H7 (cell line): ENCODE measurements at regions not wholly inside any gene's neighbourhood (a gene's known extent, or its start where the extent isn't known, plus 50 kb on each side); places are given as distances from the start of the nearest gene placed in this dataset.

Source experiments
- DNase-seq: peaks from one replicate; pipeline ENCODE4 v3.0.0; 2012
- H3K27me3 ChIP-seq: 2 replicates; pipeline ENCODE4 v1.6.0; 2011; ENCODE audit warnings: mild to moderate bottlenecking, low read length; ENCODE audit not compliant: control insufficient read depth, insufficient read depth
- H3K36me3 ChIP-seq: replicated peaks from 2 replicates; pipeline ENCODE4 v1.5.1; 2011; ENCODE audit warnings: low read length; ENCODE audit not compliant: control insufficient read depth, insufficient read depth
- H3K4me3 ChIP-seq: 2 replicates; pipeline ENCODE4 v1.5.1; 2011; ENCODE audit warnings: low read depth, mild to moderate bottlenecking, control low read depth, low read length, moderate library complexity; ENCODE audit not compliant: insufficient read depth

DNA sequence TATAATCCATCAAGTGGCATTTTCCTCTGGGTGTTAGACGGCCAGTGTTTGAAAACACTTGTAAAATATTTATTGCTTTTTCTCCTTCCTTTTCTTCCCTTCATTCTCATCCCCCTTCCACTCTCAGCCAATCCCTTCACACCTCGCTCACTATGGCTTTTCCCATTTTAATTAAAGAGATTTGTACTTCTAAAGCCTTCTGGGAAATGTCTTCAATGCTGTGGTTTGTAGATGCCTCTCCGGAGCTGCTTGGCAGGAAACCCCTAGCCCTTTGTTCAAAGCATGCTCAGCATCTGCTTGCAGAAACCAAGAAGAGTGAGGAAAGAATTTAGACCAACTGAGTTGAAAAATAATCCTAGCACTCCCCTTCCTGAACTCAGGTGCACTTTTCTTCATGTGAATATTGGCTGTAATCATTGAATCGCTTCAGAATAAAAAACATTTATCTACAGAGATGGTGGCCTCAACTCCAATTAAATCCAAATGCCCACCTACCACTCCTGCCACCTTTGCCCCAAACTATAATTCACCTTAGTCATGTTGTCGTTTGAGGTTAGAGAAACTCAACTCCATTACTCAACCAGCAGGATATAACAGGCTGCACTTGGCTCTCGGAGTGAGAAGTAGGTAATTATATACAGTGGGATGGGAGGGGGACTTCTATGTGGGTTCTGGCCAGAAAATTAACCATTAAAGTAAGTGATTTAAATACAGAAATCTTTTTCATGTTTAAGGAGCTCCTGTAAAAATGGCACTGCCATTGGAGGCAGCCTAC lies 659.4 kb upstream of the CAMK1G start:
- no peak for DNase-seq
- Histone ChIP-seq H3K36me3 (no peaks in the 10 kb centered on the region), H3K27me3 (no peaks in the 10 kb centered on the region), H3K4me3 (no peak overlapping the region)

DNA sequence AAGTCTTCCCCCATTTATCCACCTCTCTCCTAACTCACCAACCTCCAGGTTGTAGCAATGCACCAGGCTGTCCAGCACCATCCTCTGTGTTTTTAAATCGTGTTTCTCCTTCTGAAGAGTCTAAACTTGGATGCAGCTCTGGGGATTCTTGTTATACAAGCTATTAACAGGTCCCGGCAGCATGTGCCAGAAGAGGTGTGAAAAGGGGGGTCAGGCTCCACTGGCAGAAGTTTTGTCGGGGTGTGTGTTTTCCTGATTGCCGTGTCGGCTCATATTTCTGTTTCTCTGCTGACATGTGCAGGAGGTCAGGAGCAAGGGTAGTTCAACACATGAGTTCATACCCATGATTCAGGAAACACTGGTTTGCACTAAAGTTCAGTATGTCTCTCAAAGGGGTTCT lies 658.6 kb upstream of the CAMK1G start:
- no peak for DNase-seq
- no peak overlapping the region for H3K4me3 ChIP-seq
- H3K36me3 ChIP-seq: no peaks in the 10 kb centered on the region
- H3K27me3 ChIP-seq: no peaks in the 10 kb centered on the region

DNA sequence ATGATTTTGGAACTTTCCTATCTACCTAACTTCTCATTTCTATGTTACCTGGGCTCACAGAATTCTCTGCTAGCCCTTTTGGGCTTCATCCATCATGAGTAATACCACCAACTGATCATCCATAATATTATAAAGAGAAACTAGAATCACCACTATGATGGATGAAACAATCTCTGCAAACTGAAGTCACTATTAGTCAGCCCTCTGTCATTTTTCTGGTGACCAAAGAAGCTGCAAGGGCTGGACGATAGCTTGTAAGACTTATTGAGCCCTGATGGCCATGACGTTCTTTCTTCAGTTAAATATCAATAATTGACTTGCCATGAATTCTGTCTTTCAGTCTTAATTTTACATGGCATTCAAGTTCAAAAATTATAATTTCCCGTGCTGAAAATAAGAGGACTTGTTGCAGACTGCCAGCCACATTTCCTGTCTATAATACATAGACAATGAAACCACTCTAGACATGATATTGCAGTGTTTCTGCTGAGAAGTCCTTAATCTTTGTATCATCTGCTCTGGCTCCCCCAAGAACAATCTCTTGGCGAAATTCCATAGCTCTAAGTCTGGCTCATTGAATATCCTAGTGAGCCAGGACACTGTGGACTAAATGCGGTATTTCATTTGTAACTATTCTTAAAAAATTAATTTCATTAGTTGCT lies 655.0 kb upstream of the CAMK1G start:
- no peak overlapping the region for H3K4me3 ChIP-seq

DNA sequence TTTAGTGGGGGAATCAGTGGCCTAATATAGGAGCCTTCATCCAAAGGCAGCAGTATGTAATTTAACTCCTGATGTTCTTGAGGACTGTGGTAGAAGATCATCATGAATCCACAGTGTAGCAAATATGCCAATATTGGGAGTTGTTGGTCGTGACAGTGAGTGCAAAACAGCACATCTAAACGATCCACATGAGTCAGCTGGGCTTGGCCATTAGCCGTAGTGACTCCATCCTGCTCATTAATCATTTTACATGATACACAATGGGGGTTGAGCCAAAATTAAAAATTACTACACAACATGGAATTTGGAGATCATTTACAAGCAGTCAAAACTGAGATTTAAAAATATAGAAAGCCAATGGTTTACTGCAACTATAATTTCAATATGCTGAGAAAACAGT lies 653.9 kb upstream of the CAMK1G start:
- Histone ChIP-seq H3K36me3 (no peaks in the 10 kb centered on the region), H3K27me3 (no peaks in the 10 kb centered on the region), H3K4me3 (no peak overlapping the region)
- no peak for DNase-seq

More for the DNA sequence above, 655.0 kb upstream of the CAMK1G start:
- DNase-seq: no peak
- Histone ChIP-seq H3K27me3 (no peaks in the 10 kb centered on the region), H3K36me3 (no peaks in the 10 kb centered on the region)

DNA sequence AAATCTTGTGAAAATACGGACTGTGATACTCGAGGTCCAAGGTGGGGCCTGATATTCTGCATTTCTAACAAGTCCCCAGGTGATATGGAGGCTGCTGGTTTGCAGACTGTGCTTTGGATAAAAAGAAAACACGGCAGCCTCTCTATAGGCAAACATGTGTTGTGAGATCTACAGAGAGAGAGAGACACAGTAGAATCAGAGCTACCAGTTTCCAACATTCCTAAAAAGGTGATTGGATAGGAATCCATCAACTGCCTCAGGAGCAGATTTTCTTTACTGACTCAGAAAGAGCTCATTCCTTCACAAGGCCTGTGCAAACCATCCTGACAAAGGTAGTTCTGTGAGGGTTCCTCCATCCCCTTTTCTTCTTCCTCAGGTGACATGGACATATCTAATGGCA lies 651.6 kb upstream of the CAMK1G start:
- H3K4me3 ChIP-seq: no peak overlapping the region

DNA sequence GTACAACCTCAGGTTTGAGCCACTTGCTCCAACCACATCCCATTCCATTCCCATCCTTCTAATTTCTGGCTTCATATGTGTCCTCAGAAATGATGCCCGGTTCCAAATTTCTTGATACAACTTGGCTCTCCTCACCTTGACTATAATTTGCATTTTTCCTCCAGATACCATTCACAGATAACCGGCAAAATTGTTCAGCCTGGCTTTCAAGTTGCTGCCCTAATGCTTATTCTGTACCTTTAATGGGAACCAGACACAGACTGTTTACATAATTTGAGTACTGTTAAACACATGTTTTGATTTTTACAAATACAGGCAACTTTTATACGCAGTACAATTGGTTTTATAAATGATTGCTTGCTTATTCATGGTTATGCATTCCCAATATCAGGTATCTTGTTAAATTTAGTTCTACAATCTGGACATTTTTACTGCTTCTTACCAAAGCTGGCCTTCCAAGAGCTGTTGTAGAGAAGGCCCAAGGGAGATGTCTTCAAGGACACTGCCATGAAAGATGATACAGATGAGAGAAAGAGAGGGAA lies 649.5 kb upstream of the CAMK1G start:
- Histone ChIP-seq H3K36me3 (no peaks in the 10 kb centered on the region), H3K27me3 (no peaks in the 10 kb centered on the region), H3K4me3 (no peak overlapping the region)
- DNase-seq: no peak

More for the DNA sequence above, 651.6 kb upstream of the CAMK1G start:
- no peak for DNase-seq
- Histone ChIP-seq H3K27me3 (no peaks in the 10 kb centered on the region), H3K36me3 (no peaks in the 10 kb centered on the region)

DNA sequence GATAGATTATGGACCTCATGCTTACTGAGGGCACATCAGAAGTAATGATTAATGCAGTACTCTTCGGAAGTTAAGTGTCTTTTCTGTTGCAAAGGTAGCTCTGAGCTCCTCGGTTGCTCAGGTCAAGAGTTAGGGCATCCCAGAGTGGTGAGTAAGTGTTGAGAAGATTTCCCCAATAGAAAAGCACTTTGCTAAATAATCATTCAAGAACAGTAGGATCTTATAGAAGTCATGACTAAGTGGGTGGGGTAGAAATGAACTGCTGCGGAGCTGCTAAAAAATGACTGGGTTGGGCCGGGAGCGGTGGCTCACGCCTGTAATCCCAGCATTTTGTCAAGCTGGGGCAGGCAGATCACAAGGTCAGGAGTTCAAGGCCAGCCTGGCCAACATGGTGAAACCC lies 648.6 kb upstream of the CAMK1G start:
- H3K27me3 ChIP-seq: no peaks in the 10 kb centered on the region
- H3K36me3 ChIP-seq: no peaks in the 10 kb centered on the region
- no peak overlapping the region for H3K4me3 ChIP-seq
- DNase-seq: no peak

DNA sequence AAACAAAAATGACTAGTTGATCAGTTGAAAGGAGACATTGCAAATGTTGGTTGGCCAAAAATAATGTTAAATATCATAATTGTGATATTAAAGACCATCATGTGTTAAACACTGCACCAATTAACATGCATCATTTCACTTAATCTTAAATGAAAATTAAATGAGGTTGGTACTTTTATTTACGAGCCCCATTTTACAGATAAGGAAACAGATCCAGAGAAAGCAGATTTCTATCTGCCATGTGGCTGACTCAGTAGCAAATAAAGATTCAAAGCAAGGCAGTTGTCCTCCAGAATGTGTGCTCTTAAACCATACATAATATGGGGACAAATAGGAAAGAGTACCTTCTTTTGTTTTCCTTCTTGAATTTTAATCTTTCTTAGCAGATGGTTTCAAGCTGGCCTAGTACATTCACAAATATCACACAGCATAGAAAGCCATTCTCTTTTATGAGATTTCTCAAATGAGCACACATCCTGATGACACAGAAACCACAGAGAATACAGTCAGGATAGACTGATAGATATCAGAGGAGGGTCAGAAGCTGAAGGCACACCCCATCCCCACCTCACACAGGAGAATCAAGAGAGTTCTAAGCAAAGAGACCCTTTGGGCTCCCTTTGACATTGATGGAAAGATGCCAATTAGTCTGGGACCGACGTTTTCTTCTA lies 647.9 kb upstream of the CAMK1G start:
- no peaks in the 10 kb centered on the region for H3K36me3 ChIP-seq
- no peaks in the 10 kb centered on the region for H3K27me3 ChIP-seq
- H3K4me3 ChIP-seq: no peak overlapping the region
- no peak for DNase-seq

DNA sequence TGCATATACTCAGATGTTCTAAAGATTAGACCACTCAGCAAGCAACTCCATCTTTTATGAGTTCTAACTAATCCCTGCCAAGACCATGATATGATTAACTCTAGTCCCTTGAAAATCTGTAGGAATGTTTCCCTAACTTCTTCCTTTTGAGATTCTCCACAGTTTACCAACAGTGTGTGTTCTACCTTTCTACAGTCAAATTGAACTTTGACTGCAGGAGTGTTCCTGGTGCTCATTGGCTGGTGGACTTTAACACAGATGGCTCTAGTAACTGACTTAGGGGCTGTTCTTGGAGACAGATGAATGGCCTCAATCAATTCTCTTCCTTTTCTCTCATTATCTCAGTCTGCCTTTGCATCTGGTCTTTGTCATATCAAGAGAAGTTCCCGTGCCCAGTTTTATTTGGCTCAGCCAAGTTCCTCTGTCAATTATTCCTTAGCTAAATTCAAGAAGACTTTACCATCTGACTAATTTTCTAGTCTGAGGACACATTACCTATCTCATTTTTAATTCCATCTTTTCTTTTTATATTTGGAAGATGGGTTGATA lies 643.9 kb upstream of the CAMK1G start:
- no peak overlapping the region for H3K4me3 ChIP-seq
- H3K36me3 ChIP-seq: no peaks in the 10 kb centered on the region
- H3K27me3 ChIP-seq: no peaks in the 10 kb centered on the region
- DNase-seq: no peak

DNA sequence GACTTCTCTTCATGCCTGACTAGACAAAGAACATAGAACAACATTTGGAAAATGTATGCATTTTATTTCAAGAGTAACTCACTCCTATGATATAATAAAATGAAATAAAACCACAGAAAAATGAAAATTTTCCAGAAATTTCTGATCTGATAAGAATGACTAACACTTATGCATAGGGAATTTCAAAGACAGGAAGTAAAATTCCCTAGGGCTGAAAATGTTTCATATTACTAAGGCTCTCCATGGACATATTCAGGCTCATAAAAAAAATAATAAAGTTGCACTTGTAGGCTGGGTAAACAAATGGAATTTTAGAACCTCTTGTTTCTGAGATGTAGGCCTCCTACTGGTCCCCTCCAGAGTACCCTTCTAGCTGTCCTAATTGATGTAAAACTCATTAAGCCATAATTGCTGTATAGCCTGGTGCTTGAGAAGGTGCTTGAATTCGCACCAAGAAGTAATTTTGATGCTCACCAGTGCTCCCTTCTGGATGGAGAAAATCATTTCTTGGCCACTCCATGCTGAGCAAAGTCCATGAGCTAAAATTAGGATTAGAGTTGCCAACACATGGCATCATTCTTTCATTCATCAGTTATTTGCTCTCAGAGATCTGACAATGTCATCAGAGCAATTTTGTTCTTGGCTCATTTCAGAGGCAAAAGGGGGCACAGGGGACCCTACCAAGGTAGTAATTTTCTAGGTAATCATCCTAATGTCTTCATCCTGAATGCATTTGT lies 641.0 kb upstream of the CAMK1G start:
- no peak overlapping the region for H3K4me3 ChIP-seq
- no peaks in the 10 kb centered on the region for H3K27me3 ChIP-seq
- DNase-seq: no peak
- H3K36me3 ChIP-seq: no peaks in the 10 kb centered on the region

DNA sequence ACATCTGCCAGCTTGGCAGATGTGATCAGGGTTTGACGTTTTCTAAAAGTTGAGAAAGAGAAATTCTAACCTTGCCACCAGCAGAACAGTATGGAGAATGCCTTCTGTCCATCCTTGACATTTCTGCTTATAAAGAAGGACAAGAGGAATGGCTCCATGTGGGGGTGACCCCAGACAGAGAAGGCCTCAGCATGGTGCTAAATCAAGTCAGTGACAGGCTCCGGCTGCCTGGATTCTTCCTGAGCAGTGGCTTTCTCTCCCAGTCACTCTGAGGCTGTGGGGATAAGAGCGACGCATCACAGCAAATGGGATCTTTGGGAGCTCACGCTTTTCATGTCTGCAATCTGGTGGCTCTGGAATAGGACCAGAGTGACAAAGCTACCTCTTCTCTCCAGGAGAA lies 640.2 kb upstream of the CAMK1G start:
- H3K4me3 ChIP-seq: no peak overlapping the region
- H3K36me3 ChIP-seq: no peaks in the 10 kb centered on the region
- no peak for DNase-seq
- H3K27me3 ChIP-seq: no peaks in the 10 kb centered on the region

DNA sequence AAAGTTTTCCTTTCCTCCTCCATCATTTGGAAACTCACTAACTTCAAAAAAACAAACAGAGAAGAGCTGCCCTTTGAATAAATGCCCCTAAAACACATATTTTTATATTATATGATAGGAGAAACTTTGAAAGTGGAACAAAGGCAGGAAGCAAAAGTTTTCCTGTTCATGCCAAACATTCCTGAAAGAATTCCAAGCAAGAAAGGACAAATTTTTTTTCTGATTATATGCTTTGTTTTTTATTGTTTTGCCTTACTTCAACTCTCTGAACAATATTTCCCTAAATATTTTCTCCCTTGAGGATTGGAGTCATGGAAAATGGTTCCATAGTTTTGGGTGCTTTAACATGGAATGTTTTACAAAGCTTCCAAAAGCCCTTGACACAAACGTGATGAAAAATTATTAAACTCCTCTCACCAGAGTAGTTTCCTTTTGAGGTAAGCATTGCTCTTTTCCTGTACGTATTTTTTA lies 638.5 kb upstream of the CAMK1G start:
- Histone ChIP-seq H3K4me3 (no peak overlapping the region), H3K36me3 (no peaks in the 10 kb centered on the region), H3K27me3 (no peaks in the 10 kb centered on the region)
- DNase-seq: no peak

DNA sequence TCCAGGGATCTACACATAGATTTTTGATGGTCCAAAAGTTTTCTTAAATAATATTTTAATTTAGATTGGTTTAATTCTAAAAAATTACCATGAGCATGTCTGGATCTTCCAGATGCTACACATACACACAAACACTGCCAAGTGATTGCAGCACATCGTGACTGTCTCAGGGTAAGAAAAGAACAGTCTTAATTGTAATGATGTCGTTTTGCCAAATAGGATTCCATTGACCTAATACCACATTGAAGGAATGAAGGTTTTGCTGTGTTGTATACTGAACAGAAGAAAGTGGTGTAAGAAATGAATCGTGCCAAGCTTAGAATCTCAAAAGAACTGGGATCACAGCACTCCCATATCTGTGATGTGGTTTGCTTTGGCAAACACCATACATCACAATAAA lies 633.3 kb upstream of the CAMK1G start:
- no peak overlapping the region for H3K4me3 ChIP-seq
- H3K36me3 ChIP-seq: no peaks in the 10 kb centered on the region
- DNase-seq: no peak
- H3K27me3 ChIP-seq: no peaks in the 10 kb centered on the region; the same call in 1 of the 2 replicates

DNA sequence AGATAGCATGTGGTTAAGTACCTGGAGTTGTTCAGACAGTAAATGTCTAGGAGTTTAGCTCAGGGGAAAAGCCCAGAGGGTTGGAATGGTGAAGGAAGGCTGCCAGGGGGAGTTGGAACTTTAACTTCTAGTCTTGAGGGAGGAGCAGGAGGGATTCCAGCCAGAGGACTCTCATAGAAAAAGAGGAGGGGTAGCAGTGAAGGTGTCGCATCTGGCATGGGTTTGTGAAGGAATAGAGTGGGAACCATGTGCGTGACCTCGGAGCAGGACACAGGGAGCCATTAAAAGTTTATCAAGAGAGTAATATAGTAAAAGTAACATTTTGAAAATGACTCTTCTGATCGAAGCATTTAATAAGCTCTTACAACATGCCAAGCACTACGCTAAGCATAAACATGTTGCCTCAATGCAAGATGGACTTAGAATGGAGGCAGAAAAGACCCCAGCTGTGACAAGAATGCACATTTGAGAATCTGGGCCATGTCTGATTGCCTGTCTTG lies 632.4 kb upstream of the CAMK1G start:
- H3K27me3 ChIP-seq: no peaks in the 10 kb centered on the region; the same call in 1 of the 2 replicates
- H3K4me3 ChIP-seq: no peak overlapping the region
- no peaks in the 10 kb centered on the region for H3K36me3 ChIP-seq
- DNase-seq: no peak
